ENCODE measurements at regions not wholly inside any gene's neighbourhood (a gene's known extent, or its start where the extent isn't known, plus 50 kb on each side); places are given as distances from the start of the nearest gene placed in this dataset.

GRCh38 chr7:131688738-131689661 is 132.6 kb upstream of the PODXL start:
- BruUV-seq (replicated peaks): no TSS peak
- Histone ChIP-seq H3K36me3 (ENCODE audit: low read depth, low read length) (no peaks in the 10 kb centered on the region), H3K9me3 (ENCODE audit: low read length) (no peaks in the 10 kb centered on the region), H3K4me2 (ENCODE audit: low read length) (no peak overlapping the region), H3K4me3 (ENCODE audit: low read length) (no peak overlapping the region), H3K9me2 (replicated peaks; ENCODE audit: low read length) (no peaks in the 10 kb centered on the region), H3K27ac (ENCODE audit: low read length) (no peak overlapping the region), H3K4me1 (ENCODE audit: insufficient read depth, low read length) (no peaks in the 10 kb centered on the region), H3K27me3 (ENCODE audit: low read length) (peaks cover 41% of the 10 kb centered on the region), H3K9ac (ENCODE audit: low read length) (no peak overlapping the region), H4K20me1 (ENCODE audit: low read length) (no peaks in the 10 kb centered on the region), H2AFZ (ENCODE audit: low read length) (no peak overlapping the region), H3K79me2 (ENCODE audit: low read length) (no peaks in the 10 kb centered on the region), H3F3A (ENCODE audit: low read length, unreplicated experiment) (no peaks in the 10 kb centered on the region)
- DNase-seq (peak; percentile 73), ATAC-seq (peak; percentile 74)
- TF ChIP-seq, protein P1, sequence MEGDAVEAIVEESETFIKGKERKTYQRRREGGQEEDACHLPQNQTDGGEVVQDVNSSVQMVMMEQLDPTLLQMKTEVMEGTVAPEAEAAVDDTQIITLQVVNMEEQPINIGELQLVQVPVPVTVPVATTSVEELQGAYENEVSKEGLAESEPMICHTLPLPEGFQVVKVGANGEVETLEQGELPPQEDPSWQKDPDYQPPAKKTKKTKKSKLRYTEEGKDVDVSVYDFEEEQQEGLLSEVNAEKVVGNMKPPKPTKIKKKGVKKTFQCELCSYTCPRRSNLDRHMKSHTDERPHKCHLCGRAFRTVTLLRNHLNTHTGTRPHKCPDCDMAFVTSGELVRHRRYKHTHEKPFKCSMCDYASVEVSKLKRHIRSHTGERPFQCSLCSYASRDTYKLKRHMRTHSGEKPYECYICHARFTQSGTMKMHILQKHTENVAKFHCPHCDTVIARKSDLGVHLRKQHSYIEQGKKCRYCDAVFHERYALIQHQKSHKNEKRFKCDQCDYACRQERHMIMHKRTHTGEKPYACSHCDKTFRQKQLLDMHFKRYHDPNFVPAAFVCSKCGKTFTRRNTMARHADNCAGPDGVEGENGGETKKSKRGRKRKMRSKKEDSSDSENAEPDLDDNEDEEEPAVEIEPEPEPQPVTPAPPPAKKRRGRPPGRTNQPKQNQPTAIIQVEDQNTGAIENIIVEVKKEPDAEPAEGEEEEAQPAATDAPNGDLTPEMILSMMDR (conservative IDR thresholded peaks at IDR 0.05; ENCODE audit: low read depth, low read length): peak; percentile 93
- TF ChIP-seq EZH2phosphoT487 (IDR thresholded peaks at IDR 0.05; ENCODE audit: borderline replicate concordance, low read length): no peak
- ChIA-PET POLR2A (ENCODE audit: unreplicated experiment) (no interaction called here), CTCF (interaction anchor here (0.5 to 1.3 kb wide), 3 partner anchors 179 to 1655 kb away, joined by 3 to 4 read pairs (median 4); no protein-coding TSS in a partner anchor)
- intact Hi-C loops (cut with micrococcal nuclease): loop anchor here (1.0 to 10.0 kb wide), 5 partner anchors 166 to 891 kb away; no protein-coding TSS in a partner anchor

GRCh38 chr7:131687296-131687695 is 130.9 kb upstream of the PODXL start:
- no peak for TF ChIP-seq EZH2phosphoT487 (IDR thresholded peaks at IDR 0.05; ENCODE audit: borderline replicate concordance, low read length)
- TF ChIP-seq, protein P1 (conservative IDR thresholded peaks at IDR 0.05; ENCODE audit: low read depth, low read length): no peak
- TF ChIP-seq EZH2 (IDR thresholded peaks at IDR 0.05; ENCODE audit: low read length, unreplicated experiment): no peak
- CTCF ChIA-PET: no interaction called here
- Histone ChIP-seq H3K9ac (ENCODE audit: low read length) (no peak overlapping the region), H3K27me3 (ENCODE audit: low read length) (peaks cover 52% of the 10 kb centered on the region), H3K27ac (ENCODE audit: low read length) (no peak overlapping the region), H2AFZ (ENCODE audit: low read length) (no peak overlapping the region), H3F3A (ENCODE audit: low read length, unreplicated experiment) (no peaks in the 10 kb centered on the region), H3K4me1 (ENCODE audit: insufficient read depth, low read length) (no peaks in the 10 kb centered on the region), H3K4me2 (ENCODE audit: low read length) (no peak overlapping the region), H3K9me3 (ENCODE audit: low read length) (no peaks in the 10 kb centered on the region), H3K36me3 (ENCODE audit: low read depth, low read length) (no peaks in the 10 kb centered on the region), H3K9me2 (replicated peaks; ENCODE audit: low read length) (no peaks in the 10 kb centered on the region), H3K79me2 (ENCODE audit: low read length) (no peaks in the 10 kb centered on the region), H4K20me1 (ENCODE audit: low read length) (no peaks in the 10 kb centered on the region), H3K4me3 (ENCODE audit: low read length) (no peak overlapping the region)
- no peak for DNase-seq
- ATAC-seq: no peak
- intact Hi-C loops (cut with micrococcal nuclease): loop anchor here (5.0 to 10.0 kb wide), 3 partner anchors 168 to 460 kb away; no protein-coding TSS in a partner anchor
- POLR2A ChIA-PET (ENCODE audit: unreplicated experiment): no interaction called here
- no TSS peak for BruUV-seq (replicated peaks)

DNA sequence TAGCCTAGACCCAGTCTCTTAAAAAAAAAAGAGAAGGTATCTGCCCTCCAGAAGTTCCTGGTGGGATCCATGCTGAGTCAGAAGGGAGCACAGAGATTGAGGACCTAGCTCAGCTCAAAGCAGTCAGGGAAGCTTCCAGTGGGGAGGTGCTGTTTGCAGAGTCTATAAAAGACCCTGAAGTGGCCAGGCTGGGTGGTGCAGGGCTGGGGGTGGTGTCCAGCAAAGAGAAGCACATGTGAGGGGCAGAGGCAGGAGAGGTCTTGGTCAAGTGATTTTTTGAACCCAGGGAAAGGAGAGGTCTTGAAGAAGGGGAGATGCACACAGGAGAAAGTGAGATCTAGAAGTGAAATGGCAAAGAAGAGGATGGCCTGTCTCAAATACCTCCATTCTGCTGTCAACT is 130.4 kb upstream of the PODXL start:
- Histone ChIP-seq H3K36me3 (ENCODE audit: low read depth, low read length) (no peaks in the 10 kb centered on the region), H3K27ac (ENCODE audit: low read length) (no peak overlapping the region), H3F3A (ENCODE audit: low read length, unreplicated experiment) (no peaks in the 10 kb centered on the region), H3K9ac (ENCODE audit: low read length) (no peak overlapping the region), H3K4me3 (ENCODE audit: low read length) (no peak overlapping the region), H3K27me3 (ENCODE audit: low read length) (peaks cover 52% of the 10 kb centered on the region), H2AFZ (ENCODE audit: low read length) (no peak overlapping the region), H4K20me1 (ENCODE audit: low read length) (no peaks in the 10 kb centered on the region), H3K4me2 (ENCODE audit: low read length) (no peak overlapping the region), H3K4me1 (ENCODE audit: insufficient read depth, low read length) (no peaks in the 10 kb centered on the region), H3K9me2 (replicated peaks; ENCODE audit: low read length) (no peaks in the 10 kb centered on the region), H3K9me3 (ENCODE audit: low read length) (no peaks in the 10 kb centered on the region), H3K79me2 (ENCODE audit: low read length) (no peaks in the 10 kb centered on the region)
- no peak for TF ChIP-seq EZH2phosphoT487 (IDR thresholded peaks at IDR 0.05; ENCODE audit: borderline replicate concordance, low read length)
- TF ChIP-seq, protein P1 (conservative IDR thresholded peaks at IDR 0.05; ENCODE audit: low read depth, low read length): no peak
- no peak for TF ChIP-seq EZH2 (IDR thresholded peaks at IDR 0.05; ENCODE audit: low read length, unreplicated experiment)
- BruUV-seq (replicated peaks): no TSS peak
- DNase-seq (no peak), ATAC-seq (no peak)
- intact Hi-C loops (cut with micrococcal nuclease): loop anchor here (5.0 to 10.0 kb wide), 3 partner anchors 168 to 460 kb away; no protein-coding TSS in a partner anchor
- POLR2A ChIA-PET (ENCODE audit: unreplicated experiment): no interaction called here
- CTCF ChIA-PET: no interaction called here
